ENCODE measurements at regions not wholly inside any gene's neighbourhood (a gene's known extent, or its start where the extent isn't known, plus 50 kb on each side); places are given as distances from the start of the nearest gene placed in this dataset.

GRCh38 chr14:31977001-31977556 lies 100.0 kb upstream of the ARHGAP5 start:
- peaks cover 0 to 9% (median 2%) of the 10 kb centered on the region in 7 donors for H3K9me3 Mint-ChIP-seq
- Histone ChIP-seq H3K27ac (ENCODE audit: insufficient read depth, low read length, poor library complexity, severe bottlenecking) (no peak overlapping the region), H3K4me1 (ENCODE audit: control insufficient read depth, insufficient read depth, low read length, poor library complexity, severe bottlenecking) (no peaks in the 10 kb centered on the region), H3K36me3 (ENCODE audit: control insufficient read depth, insufficient read depth, low read length) (no peaks in the 10 kb centered on the region), H3K4me3 (ENCODE audit: low read depth, low read length) (no peak overlapping the region), H3K9me3 (ENCODE audit: control insufficient read depth in 2 of 2, low read length in 2 of 2) (peaks cover 0 to 8% of the 10 kb centered on the region in 2 experiments), H3K27me3 (ENCODE audit: control insufficient read depth, insufficient read depth, low read length) (no peaks in the 10 kb centered on the region)
- no peak overlapping the region for H3K27ac Mint-ChIP-seq
- H3K4me3 Mint-ChIP-seq: no peak overlapping the region
- no peaks in the 10 kb centered on the region for H3K27me3 Mint-ChIP-seq
- DNase-seq: no peak
- H3K36me3 Mint-ChIP-seq: peaks cover 3% of the 10 kb centered on the region
- ATAC-seq (ENCODE audit: low read depth in 2 of 2): no peak
- H3K4me1 Mint-ChIP-seq: no peaks in the 10 kb centered on the region

GRCh38 chr14:31978423-31978822 lies 98.7 kb upstream of the ARHGAP5 start:
- no peaks in the 10 kb centered on the region for H3K27me3 Mint-ChIP-seq
- peaks cover 0 to 11% of the 10 kb centered on the region in 2 experiments for H3K9me3 ChIP-seq (ENCODE audit: control insufficient read depth in 2 of 2, low read length in 2 of 2)
- peaks cover 0 to 21% (median 5%) of the 10 kb centered on the region in 7 donors for H3K9me3 Mint-ChIP-seq
- H3K4me3 ChIP-seq (ENCODE audit: low read depth, low read length): no peak overlapping the region
- H3K27me3 ChIP-seq (ENCODE audit: control insufficient read depth, insufficient read depth, low read length): no peaks in the 10 kb centered on the region
- H3K36me3 Mint-ChIP-seq: peaks cover 6% of the 10 kb centered on the region
- H3K4me1 ChIP-seq (ENCODE audit: control insufficient read depth, insufficient read depth, low read length, poor library complexity, severe bottlenecking): no peaks in the 10 kb centered on the region
- H3K4me3 Mint-ChIP-seq: no peak overlapping the region
- ATAC-seq (ENCODE audit: low read depth in 2 of 2): no peak
- H3K36me3 ChIP-seq (ENCODE audit: control insufficient read depth, insufficient read depth, low read length): no peaks in the 10 kb centered on the region
- DNase-seq: no peak
- H3K4me1 Mint-ChIP-seq: no peaks in the 10 kb centered on the region
- H3K27ac Mint-ChIP-seq: no peak overlapping the region
- H3K27ac ChIP-seq (ENCODE audit: insufficient read depth, low read length, poor library complexity, severe bottlenecking): no peak overlapping the region

- peaks cover 6% of the 10 kb centered on the region for H3K36me3 Mint-ChIP-seq
- DNase-seq (no peak), ATAC-seq (ENCODE audit: low read depth in 2 of 2) (no peak)
- H3K27ac Mint-ChIP-seq: no peak overlapping the region
- H3K4me3 Mint-ChIP-seq: no peak overlapping the region
- Histone ChIP-seq H3K4me3 (ENCODE audit: low read depth, low read length) (no peak overlapping the region), H3K27ac (ENCODE audit: insufficient read depth, low read length, poor library complexity, severe bottlenecking) (no peak overlapping the region), H3K4me1 (ENCODE audit: control insufficient read depth, insufficient read depth, low read length, poor library complexity, severe bottlenecking) (no peaks in the 10 kb centered on the region), H3K36me3 (ENCODE audit: control insufficient read depth, insufficient read depth, low read length) (no peaks in the 10 kb centered on the region), H3K27me3 (ENCODE audit: control insufficient read depth, insufficient read depth, low read length) (no peaks in the 10 kb centered on the region), H3K9me3 (ENCODE audit: control insufficient read depth in 2 of 2, low read length in 2 of 2) (peaks cover 3% of the 10 kb centered on the region in 2 experiments)
- no peaks in the 10 kb centered on the region for H3K4me1 Mint-ChIP-seq
- H3K27me3 Mint-ChIP-seq: no peaks in the 10 kb centered on the region
- peaks cover 0 to 30% (median 5%) of the 10 kb centered on the region in 7 donors for H3K9me3 Mint-ChIP-seq
These were observed 94.5 kb upstream of the ARHGAP5 start for GRCh38 chr14:31982642-31983041.

- Mint-ChIP-seq H3K27me3 (no peaks in the 10 kb centered on the region), H3K9me3 (peaks cover 0 to 34% (median 5%) of the 10 kb centered on the region in 7 donors), H3K36me3 (peaks cover 5% of the 10 kb centered on the region), H3K27ac (no peak overlapping the region), H3K4me3 (no peak overlapping the region), H3K4me1 (no peaks in the 10 kb centered on the region)
- Histone ChIP-seq H3K27me3 (ENCODE audit: control insufficient read depth, insufficient read depth, low read length) (peaks cover 4% of the 10 kb centered on the region), H3K4me1 (ENCODE audit: control insufficient read depth, insufficient read depth, low read length, poor library complexity, severe bottlenecking) (no peaks in the 10 kb centered on the region), H3K9me3 (ENCODE audit: control insufficient read depth in 2 of 2, low read length in 2 of 2) (peaks cover 3% of the 10 kb centered on the region in 2 experiments), H3K27ac (ENCODE audit: insufficient read depth, low read length, poor library complexity, severe bottlenecking) (no peak overlapping the region), H3K4me3 (ENCODE audit: low read depth, low read length) (no peak overlapping the region), H3K36me3 (ENCODE audit: control insufficient read depth, insufficient read depth, low read length) (no peaks in the 10 kb centered on the region)
- ATAC-seq (ENCODE audit: low read depth in 2 of 2) (no peak), DNase-seq (no peak)
These were observed 90.7 kb upstream of the ARHGAP5 start for GRCh38 chr14:31986405-31986804.

- DNase-seq (no peak), ATAC-seq (ENCODE audit: low read depth in 2 of 2) (no peak)
- no peak overlapping the region for H3K27ac Mint-ChIP-seq
- H3K36me3 Mint-ChIP-seq: peaks cover 3% of the 10 kb centered on the region
- no peak overlapping the region for H3K4me3 Mint-ChIP-seq
- Histone ChIP-seq H3K4me1 (ENCODE audit: control insufficient read depth, insufficient read depth, low read length, poor library complexity, severe bottlenecking) (no peaks in the 10 kb centered on the region), H3K36me3 (ENCODE audit: control insufficient read depth, insufficient read depth, low read length) (no peaks in the 10 kb centered on the region), H3K4me3 (ENCODE audit: low read depth, low read length) (no peak overlapping the region), H3K27me3 (ENCODE audit: control insufficient read depth, insufficient read depth, low read length) (peaks cover 7% of the 10 kb centered on the region), H3K9me3 (ENCODE audit: control insufficient read depth in 2 of 2, low read length in 2 of 2) (peaks cover 3% of the 10 kb centered on the region in 2 experiments), H3K27ac (ENCODE audit: insufficient read depth, low read length, poor library complexity, severe bottlenecking) (no peak overlapping the region)
- H3K4me1 Mint-ChIP-seq: no peaks in the 10 kb centered on the region
- H3K9me3 Mint-ChIP-seq: peaks cover 0 to 24% (median 3%) of the 10 kb centered on the region in 7 donors
- H3K27me3 Mint-ChIP-seq: no peaks in the 10 kb centered on the region
These were observed 89.4 kb upstream of the ARHGAP5 start for GRCh38 chr14:31987721-31988120.

GRCh38 chr14:31988244-31988643 lies 88.9 kb upstream of the ARHGAP5 start:
- Histone ChIP-seq H3K36me3 (ENCODE audit: control insufficient read depth, insufficient read depth, low read length) (no peaks in the 10 kb centered on the region), H3K27me3 (ENCODE audit: control insufficient read depth, insufficient read depth, low read length) (peaks cover 7% of the 10 kb centered on the region), H3K4me3 (ENCODE audit: low read depth, low read length) (no peak overlapping the region), H3K4me1 (ENCODE audit: control insufficient read depth, insufficient read depth, low read length, poor library complexity, severe bottlenecking) (no peaks in the 10 kb centered on the region), H3K27ac (ENCODE audit: insufficient read depth, low read length, poor library complexity, severe bottlenecking) (no peak overlapping the region), H3K9me3 (ENCODE audit: control insufficient read depth in 2 of 2, low read length in 2 of 2) (peaks cover 0 to 3% of the 10 kb centered on the region in 2 experiments)
- DNase-seq (no peak), ATAC-seq (ENCODE audit: low read depth in 2 of 2) (no peak)
- Mint-ChIP-seq H3K36me3 (no peaks in the 10 kb centered on the region), H3K27ac (peak overlapping the region in 1 of 3 donors; percentile 8), H3K27me3 (no peaks in the 10 kb centered on the region), H3K4me3 (no peak overlapping the region), H3K9me3 (peaks cover 0 to 19% (median 2%) of the 10 kb centered on the region in 7 donors), H3K4me1 (no peaks in the 10 kb centered on the region)

- H3K4me3 ChIP-seq (ENCODE audit: low read depth, low read length): no peak overlapping the region
- ATAC-seq (ENCODE audit: low read depth in 2 of 2): no peak
- no peaks in the 10 kb centered on the region for H3K4me1 ChIP-seq (ENCODE audit: control insufficient read depth, insufficient read depth, low read length, poor library complexity, severe bottlenecking)
- no peak overlapping the region for H3K27ac Mint-ChIP-seq
- DNase-seq: no peak
- H3K27me3 Mint-ChIP-seq: peaks cover 4% of the 10 kb centered on the region
- peaks cover 7% of the 10 kb centered on the region for H3K27me3 ChIP-seq (ENCODE audit: control insufficient read depth, insufficient read depth, low read length)
- no peak overlapping the region for H3K4me3 Mint-ChIP-seq
- H3K36me3 Mint-ChIP-seq: no peaks in the 10 kb centered on the region
- H3K9me3 ChIP-seq (ENCODE audit: control insufficient read depth in 2 of 2, low read length in 2 of 2): peaks cover 0 to 3% of the 10 kb centered on the region in 2 experiments
- H3K36me3 ChIP-seq (ENCODE audit: control insufficient read depth, insufficient read depth, low read length): no peaks in the 10 kb centered on the region
- no peak overlapping the region for H3K27ac ChIP-seq (ENCODE audit: insufficient read depth, low read length, poor library complexity, severe bottlenecking)
- peaks cover 0 to 16% (median 2%) of the 10 kb centered on the region in 7 donors for H3K9me3 Mint-ChIP-seq
- peaks cover 0 to 2% (median 0%) of the 10 kb centered on the region in 4 donors for H3K4me1 Mint-ChIP-seq
These were observed 86.8 kb upstream of the ARHGAP5 start for GRCh38 chr14:31990183-31990857.
